ENCODE measurements at regions not wholly inside any gene's neighbourhood (a gene's known extent, or its start where the extent isn't known, plus 50 kb on each side); places are given as distances from the start of the nearest gene placed in this dataset.
"Not testable (repeated sequence)": the region's sequence is repeated elsewhere in the genome, so short reads cannot be mapped to it uniquely, and the experiment has no call there.

DNA sequence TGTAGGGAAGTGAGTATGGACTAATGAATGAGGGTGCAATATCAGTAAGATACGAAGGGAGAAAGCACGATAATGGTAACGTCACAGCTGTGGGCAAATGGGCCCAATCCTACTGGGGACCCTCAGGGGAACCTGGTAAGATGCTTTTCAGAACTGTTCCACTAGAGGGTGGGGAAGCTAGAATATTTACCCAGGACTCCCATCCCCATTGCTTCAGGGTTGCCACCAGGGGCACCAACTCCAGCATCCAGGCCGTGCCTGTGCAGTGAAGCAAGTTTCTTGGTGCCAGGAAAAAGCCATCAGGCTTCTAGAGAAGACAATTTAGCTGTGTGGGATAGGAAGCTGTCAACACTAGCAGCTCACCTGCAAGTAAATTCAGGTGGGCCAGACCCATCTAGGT is 409.3 kb downstream of the AGTPBP1 start:
- no peak for DNase-seq (ENCODE audit: low spot score)

DNA sequence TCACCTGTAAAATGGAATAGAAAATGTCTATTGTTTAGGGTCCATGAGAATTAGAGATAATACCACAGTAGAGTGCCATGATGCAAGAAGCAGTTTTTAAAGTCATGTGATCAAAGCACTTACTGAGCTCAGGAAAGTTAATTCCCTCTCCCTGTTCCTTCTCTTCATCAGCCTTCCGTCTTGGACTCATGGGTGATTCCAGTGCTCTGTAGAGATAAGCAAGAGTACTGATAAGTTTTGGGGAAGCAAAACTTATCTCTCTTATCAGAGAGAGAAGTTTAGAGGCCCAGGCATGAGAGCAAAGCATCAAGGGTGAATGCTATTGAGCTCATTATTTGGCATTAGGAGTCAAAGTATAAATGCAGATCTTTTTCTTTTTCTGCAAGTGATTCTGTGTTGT is 410.1 kb downstream of the AGTPBP1 start:
- no peak for DNase-seq (ENCODE audit: low spot score)

DNA sequence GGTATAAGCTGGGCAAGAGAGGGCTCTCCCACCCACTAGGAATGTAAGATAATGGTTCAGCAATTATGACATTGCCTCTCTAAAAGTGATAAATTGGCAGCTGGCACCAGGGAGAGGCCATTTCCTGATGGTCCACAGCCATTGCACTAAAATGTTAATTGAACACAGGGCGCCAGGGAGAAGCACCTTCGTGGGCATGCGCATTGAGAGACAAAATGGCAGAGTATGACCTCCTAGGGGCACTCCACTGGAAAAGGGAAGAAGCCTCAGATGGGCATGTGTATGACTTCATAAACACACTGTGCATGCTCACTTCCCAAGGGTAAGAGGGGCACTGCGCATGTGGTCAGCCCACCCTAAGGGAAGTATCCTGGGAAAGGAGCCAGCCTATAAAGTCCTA is 419.2 kb downstream of the AGTPBP1 start:
- DNase-seq (ENCODE audit: low spot score): no peak

DNA sequence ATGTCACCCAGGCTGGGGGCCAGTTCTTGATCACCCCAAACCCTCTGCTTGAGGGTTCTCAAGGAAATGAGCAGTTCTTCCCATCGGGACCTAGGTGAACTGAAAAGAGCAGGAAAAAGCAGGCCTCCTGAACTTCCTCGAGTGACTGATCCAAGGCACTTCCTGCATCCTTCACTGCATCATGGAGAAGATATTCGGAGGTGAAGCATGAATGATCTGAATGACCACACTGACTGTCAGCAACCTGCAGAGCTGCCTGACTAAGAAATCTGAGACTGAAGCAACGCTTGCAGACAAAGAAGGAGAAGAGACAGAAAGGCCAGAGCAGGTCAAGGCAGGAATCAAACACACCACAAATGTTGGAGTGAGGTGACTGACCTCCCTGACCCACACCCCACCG is 420.2 kb downstream of the AGTPBP1 start:
- no peak for DNase-seq (ENCODE audit: low spot score)

DNA sequence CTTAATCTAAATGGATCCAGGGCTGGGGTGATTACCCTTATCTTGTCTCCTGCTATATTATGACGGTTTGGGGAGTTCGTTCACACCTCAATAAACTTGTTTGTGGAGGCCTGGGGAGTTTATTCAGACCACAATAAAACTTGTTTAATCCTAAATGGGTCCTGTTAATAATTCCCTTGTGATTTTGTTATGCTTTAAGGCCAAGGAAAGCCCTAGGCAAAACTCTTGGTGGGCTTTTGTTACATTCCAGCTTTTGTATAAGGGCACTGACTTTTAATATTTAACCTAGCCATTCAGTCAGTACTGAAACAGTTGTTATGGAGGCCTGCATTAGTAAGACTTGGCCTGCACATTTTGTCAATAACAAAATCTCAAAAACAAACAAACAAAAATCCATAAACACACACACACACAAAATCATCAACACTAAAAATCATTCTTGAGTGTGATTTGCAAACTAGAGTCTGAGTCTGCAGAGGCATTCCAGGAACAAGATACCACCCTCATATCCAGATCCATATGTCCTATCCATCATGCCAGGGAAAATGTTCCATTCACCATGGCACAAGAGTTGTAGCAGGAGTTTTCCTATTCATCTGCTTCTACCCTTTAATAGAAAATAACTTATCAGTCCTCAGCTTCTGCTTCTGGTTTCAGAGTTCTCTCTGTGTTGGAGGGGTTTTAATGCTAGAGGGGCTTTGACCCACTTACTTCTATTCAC is 421.7 kb downstream of the AGTPBP1 start:
- DNase-seq (ENCODE audit: low spot score): no peak

DNA sequence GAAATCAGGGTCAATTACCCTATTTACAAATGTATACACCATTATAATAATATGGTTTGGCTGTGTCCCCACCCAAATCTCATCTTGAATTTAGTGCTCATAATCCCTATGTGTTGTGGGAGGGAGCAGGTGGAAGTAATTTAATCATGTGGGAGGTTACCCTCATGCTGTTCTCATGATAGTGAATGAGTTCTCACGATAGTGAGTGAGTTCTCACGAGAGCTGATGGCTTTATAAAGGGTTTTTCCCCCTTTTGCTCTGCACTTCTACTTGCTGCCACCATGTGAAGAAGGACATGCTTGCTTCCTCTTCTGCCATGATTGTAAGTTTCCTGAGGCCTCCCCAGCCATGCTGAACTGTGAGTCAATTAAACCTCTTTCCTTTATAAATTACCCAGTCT is 426.2 kb downstream of the AGTPBP1 start:
- DNase-seq (ENCODE audit: low spot score): not testable (repeated sequence)

DNA sequence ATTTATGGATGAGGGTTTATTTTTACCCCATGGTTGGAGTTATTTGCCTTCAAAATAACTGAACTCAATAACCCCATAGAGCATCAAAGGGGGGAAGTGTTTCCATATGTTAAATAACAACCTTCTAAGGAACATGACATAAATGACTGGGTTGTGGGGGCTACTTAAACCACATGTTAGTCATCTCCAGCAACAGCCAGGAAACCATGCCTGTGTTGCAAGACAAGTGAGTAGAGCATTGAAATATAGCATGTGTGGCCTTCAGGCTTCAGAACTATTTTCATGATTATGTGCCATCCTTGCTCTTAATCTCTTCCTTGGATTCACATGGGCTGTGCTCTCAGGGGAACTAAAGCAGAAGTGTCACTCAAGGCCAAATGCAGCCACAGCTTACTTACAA is 431.2 kb downstream of the AGTPBP1 start:
- no peak for DNase-seq (ENCODE audit: low spot score)

DNA sequence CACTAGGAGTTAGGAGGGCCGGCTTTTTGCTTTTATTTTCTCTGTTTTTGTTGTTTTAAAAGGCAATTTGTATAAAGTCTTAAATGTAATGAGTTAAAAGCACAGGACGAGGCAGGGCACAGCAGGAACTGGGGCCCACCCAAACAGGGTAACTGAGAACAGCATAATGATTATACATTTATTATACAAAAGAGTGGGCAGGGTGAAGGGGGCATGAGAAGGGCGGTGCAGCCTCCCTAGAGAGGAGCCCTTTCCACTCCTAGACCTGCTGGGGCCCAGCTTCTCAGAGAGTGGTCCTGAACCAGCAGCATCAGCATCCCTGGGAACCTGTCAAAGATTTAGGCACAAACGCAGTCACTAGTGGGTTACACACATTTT is 438.0 kb downstream of the AGTPBP1 start:
- no peak for DNase-seq (ENCODE audit: low spot score)

DNA sequence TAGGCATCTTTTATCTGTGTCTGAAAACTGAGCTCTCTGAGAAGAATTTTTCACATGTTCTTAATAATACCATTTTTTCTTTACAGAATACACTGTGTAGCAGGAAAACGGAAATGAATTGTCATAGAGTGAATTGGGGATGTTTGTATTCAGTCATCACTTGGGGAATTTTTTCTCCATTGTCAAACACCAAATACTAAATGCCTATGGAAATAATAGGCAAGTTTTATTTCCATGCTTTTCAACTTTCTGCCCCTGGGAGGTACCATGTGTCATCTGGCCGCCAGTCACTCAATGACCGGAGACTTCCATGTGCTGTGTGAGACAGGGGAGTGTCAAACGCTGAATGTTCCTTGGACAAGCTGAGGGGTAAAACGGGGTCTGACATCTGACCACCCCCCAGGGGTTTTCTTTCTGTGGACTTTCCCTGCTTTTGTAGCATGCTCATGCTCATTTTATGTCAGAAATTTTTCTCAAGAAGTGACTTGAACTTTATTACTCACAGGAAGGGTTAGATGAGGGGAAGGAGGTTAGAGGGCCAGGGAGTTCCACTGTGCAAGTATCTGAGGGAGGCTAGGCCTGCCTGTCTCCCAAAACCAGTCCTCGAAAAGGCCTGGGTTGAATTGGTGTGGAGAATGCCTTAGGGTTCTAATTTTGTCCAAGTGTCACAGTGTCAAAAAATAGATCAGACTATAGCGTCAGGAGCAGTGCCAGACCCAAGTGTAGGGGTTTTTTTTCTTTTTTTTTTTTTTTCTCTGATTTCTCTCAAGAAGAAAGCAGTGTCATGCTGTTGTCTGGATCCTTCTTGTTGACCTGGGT is 438.6 kb downstream of the AGTPBP1 start:
- DNase-seq (ENCODE audit: low spot score): no peak

DNA sequence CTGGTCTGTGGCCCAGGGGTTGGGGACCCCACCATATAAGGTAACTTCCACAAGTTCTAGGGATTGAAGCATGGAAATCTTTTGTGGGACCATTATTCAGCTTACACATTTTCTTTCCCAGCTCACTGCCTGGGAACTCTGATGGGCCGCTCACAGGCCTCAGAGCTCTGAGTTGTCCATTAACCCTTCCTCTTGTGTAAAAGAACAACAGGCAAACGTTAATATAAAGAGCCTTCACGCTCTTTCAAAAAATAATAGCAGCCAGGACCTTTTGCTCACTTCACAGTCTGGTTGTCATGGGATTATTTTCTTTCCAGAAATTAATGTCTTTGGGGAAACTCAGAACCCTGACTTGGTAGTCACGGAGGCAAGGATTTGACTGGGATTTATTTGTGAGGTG is 443.3 kb downstream of the AGTPBP1 start:
- DNase-seq (ENCODE audit: low spot score): no peak

DNA sequence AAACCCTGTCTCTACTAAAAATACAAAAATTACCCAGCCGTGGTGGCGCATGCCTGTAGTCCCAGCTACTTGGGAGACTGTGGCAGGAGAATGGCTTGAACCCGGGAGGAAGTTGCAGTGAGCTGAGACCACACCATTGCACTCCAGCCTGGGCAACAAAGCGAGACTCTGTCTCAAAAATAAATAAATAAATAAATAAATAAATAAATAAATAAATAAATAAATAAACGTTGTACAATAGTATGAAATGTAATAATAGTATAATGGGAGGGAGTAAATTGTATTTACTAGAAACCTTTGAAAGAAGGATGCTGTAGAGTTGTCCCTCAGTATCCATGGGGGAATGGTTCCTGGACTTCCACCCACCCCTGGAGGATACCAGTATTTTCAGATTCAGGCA is 446.5 kb downstream of the AGTPBP1 start:
- not testable (repeated sequence) for DNase-seq (ENCODE audit: low spot score)

DNA sequence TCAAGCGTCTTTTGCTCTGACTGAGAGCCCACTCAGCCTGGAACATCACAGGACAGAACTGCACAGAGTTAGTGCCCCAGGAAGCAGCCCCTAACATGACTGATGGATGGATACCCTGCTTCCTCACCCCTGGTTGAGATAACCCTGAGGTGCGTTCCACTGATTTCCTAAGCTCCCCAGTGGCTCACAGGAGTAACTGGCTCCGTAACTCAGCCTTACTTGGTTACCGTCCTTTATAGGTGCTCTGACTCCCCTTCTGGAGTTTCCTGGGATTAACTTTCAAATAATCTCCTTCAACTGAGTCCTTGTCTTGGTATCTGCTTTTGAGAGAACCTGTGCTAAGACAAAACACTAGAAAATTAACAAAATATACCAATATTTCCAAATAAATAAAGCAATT is 449.5 kb downstream of the AGTPBP1 start:
- no peak for DNase-seq (ENCODE audit: low spot score)

DNA sequence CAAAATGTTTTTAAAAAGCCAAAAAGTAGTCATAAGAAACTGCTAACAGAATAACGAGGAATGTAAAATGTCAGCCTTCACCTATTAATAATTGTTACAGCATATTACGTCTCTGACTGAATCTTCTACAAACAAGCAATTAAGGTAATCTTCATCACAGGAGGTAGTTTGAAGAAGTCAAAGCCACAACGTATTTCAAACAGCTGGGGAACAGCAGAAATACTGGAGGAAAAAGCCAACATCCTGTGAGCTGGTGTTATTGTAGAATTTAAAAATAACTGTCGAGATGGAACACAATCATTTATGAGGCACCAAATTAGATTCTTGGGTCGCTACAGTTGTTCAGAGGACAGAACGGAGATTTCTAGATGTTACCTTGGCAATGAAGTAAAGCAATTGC is 450.5 kb downstream of the AGTPBP1 start:
- DNase-seq (ENCODE audit: low spot score): no peak

DNA sequence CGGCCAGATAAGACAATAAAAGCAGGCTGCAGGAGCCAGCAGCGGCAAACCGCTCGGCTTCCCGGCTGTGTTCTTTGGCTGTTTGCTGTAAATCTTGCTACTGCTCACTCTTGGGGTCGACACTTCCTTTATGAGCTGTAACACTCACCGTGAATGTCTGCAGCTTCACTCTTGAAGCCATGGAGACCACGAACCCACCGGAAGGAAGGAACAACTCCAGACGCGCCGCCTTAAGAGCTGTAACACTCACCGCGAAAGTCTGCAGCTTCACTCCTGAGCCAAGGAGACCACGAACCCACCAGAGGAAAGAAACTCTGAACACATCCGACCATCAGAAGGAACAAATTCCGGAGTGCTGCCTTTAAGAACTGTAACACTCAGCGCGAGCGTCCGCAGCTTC is 451.7 kb downstream of the AGTPBP1 start:
- DNase-seq (ENCODE audit: low spot score): no peak

DNA sequence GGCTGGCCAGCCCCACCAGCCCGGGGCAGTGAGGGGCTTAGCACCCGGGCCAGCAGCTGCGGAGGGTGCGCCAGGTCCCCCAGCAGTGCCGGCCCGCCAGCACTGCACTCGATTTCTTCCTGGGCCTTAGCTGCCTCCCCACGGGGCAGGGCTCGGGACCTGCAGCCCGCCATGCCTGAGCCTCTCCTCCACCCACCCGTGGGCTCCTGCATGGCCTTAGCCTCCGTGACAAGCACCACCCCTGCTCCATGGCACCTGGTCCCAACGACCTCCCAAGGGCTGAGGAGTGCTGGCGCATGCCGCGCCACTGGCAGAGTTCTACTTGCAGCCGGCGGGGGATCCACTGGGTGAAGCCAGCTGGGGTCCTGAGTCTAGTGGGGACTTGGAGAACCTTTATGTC is 452.6 kb downstream of the AGTPBP1 start:
- DNase-seq (ENCODE audit: low spot score): no peak

DNA sequence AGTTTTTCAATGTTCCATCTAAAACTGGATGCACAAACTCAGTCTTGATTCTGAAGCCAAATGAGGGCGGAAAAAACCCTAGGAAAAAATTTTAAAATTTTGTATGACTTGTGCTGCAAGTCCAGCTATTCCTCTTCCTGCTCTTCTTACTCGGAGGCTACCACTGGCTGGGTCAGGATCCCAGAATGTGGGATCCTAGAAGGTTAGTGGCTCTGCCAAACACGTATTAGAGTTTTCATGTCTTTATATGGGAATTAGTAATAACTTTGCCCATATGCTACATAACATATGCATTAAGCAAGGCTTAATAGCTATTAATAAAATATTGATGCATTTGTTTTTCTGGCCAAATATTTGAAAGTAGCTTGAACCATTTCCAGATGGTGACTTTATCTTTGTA is 458.3 kb downstream of the AGTPBP1 start:
- DNase-seq (ENCODE audit: low spot score): no peak

DNA sequence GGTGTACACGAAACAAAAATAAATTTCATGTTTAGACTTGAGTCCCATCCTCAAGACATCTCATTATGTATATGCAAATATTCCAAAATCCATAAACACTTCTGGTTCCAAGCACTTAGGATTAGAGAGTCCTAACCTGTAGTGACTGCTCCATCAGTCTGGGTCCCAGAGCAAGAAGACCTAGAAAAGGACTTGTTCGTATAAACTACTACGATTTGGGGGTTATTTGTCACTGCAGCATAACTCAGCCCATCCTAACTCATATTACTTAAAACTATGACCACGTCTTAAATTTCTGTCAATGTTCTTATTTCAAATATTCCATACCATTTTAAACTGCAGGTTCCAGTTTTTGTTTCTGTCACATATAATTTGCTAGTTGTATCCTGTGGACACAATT is 463.0 kb downstream of the AGTPBP1 start:
- no peak for DNase-seq (ENCODE audit: low spot score)

DNA sequence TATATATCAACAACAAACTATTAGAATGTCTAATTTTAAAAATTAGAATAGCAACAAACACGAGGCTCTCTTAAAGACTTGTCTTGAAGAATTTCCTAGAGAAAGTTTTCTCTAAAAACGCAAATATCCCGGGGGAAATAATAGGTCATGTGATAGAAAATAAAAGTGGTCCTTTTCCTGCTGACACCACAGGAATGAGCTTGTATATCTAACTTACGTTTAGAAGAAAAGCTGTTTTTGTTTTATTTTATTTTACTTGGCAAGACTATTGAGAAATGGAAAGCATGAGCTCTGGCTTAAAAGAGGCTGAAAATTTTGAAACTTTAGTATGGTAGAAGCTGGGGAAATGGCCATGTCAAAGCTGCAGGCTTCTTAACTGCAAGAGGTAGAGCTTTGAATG is 465.0 kb downstream of the AGTPBP1 start:
- no peak for DNase-seq (ENCODE audit: low spot score)

DNA sequence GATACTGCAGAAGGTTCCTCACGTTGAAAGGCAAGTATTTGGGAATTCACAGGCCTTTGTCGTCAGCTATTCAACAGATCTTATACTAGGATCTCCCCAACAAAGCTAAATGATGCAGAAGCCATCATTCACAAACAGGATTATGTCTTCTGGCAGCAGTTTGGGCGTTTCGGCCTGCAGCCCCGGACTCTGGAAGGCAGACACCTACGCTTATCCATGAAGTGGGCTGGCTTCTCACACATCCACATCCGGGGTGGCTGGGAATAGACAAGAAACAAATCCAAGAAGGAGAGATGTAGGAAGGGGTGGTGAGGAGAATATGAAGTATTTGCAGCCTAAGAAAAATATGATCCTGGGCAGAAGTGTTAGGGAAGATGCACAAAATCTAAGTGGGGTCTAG is 471.9 kb downstream of the AGTPBP1 start:
- no peak for DNase-seq (ENCODE audit: low spot score)

DNA sequence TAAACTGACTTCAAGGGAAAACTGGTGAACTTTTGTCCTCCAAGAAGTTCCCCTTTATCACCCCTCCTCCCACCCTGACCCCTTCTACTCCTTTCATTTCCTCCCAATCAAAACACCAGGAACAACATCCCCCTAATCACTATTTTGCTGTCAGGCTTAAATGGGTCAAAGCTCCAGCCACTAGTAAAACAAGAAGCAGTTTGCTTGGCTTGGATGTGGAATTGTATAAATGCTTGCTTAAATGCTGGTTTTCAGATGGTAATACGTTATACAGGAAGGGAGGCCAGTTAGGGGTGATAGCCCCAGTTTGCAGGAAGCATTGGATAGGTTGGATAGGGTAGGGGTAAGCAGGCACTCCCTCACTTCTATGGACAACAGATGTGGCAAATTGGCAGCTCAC is 473.6 kb downstream of the AGTPBP1 start:
- no peak for DNase-seq (ENCODE audit: low spot score)

DNA sequence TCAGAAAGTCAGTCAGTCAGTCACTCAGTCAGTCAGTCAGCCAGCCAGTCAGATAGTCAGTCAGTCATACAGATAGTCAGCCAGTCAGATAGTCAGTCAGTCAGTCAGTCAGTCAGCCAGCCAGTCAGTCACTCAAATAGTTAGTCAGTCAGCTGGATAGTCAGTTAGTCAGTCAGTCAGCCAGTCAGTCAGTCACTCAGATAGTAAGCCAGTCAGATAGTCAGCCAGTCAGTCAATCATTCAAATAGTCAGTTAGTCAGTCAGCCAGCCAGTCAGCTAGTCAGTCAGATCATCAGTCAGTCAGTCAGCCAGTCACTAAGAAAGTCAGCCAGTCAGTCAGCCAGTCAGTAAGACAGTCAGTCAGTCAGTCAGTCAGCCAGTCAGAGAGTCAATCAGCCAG is 477.1 kb downstream of the AGTPBP1 start:
- DNase-seq (ENCODE audit: low spot score): no peak

DNA sequence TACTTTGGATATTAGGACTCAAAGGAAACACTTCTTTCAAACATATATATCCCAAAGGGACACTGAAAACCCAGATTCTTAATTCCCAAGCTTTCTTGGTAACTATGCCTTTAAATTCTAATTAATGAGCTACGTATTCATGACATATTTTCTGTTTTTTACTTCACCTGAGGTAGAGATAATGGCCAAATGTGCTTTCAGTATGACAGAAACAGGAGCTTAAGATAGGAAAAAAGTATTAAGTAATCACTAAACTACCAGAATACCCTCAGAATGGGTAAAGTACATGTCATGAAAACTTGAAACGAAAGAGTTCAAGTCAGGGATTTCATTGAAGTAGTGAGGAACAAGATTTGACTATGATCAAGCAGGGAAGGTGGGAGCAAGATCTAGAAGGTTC is 478.5 kb downstream of the AGTPBP1 start:
- no peak for DNase-seq (ENCODE audit: low spot score)

DNA sequence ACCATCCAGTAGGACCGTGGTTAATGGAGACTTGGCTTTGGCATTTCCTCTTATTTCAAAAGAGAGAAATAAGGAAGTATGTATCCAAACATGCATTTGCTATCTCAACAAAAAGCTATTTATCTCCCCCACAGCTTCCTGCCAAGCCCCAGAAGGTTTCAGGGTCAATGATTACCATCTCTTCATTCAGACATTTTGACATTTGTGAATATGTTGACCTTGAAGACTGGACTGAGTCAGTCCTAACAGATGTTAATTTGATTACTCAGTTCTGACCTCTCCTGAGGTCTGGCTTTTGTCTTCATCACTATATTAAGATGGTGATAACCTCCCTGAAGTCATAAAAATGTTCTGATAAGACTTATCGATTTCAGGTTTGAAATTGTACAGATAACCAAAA is 479.4 kb downstream of the AGTPBP1 start:
- no peak for DNase-seq (ENCODE audit: low spot score)
